ENCODE measurements at regions not wholly inside any gene's neighbourhood (a gene's known extent, or its start where the extent isn't known, plus 50 kb on each side); places are given as distances from the start of the nearest gene placed in this dataset.

DNA sequence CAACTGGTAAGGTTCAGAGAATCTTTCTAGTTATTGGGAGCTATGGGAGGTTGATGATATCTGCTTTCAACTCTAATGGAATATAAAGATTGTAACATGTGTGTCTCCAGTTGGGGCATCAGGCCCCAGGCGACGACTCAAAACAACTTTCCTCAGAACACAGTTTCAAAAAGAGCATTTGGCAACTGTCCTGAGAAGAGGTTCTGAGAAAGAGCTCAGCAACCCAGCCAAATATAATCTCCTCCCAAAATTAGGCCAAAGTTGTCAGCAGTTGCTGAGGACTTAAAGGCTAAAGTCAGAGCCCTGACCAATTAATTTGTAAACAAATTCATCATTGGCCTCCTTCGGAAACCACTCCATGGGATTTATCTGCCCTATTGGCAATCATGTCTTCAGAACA, 251.1 kb upstream of the NFE2L3 start:
- Histone ChIP-seq H3K36me3 (no peaks in the 10 kb centered on the region), H3K9me3 (ENCODE audit: severe bottlenecking) (no peaks in the 10 kb centered on the region), H3K27me3 (ENCODE audit: insufficient read depth, low read depth, severe bottlenecking) (no peaks in the 10 kb centered on the region), H3K4me3 (ENCODE audit: low read depth, low read length) (no peak overlapping the region), H3K27ac (no peak overlapping the region)
- TF ChIP-seq, protein P1, sequence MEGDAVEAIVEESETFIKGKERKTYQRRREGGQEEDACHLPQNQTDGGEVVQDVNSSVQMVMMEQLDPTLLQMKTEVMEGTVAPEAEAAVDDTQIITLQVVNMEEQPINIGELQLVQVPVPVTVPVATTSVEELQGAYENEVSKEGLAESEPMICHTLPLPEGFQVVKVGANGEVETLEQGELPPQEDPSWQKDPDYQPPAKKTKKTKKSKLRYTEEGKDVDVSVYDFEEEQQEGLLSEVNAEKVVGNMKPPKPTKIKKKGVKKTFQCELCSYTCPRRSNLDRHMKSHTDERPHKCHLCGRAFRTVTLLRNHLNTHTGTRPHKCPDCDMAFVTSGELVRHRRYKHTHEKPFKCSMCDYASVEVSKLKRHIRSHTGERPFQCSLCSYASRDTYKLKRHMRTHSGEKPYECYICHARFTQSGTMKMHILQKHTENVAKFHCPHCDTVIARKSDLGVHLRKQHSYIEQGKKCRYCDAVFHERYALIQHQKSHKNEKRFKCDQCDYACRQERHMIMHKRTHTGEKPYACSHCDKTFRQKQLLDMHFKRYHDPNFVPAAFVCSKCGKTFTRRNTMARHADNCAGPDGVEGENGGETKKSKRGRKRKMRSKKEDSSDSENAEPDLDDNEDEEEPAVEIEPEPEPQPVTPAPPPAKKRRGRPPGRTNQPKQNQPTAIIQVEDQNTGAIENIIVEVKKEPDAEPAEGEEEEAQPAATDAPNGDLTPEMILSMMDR (IDR thresholded peaks at IDR 0.05; ENCODE audit: low read depth, low read length) = no peak
- no peak for DNase-seq

DNA sequence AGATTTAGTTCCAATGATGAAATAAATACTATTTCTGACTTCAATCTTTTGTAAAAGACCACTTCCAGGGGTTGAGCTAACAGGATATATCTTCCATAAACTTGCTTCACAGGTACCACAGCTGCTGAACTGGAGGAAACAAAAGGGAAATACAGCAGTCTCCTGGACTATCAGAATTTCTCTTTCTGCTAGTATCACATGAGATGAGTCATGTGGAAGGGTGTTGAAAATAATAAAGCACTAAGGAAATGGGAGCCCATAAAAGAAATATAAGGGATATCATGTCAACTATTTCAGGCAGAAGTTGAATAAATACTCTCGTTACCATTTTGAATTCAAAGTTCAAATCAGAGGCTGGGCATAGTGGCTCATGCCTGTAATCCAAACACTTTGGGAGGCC, 250.3 kb upstream of the NFE2L3 start:
- Histone ChIP-seq H3K27ac (no peak overlapping the region), H3K27me3 (ENCODE audit: insufficient read depth, low read depth, severe bottlenecking) (no peaks in the 10 kb centered on the region), H3K36me3 (no peaks in the 10 kb centered on the region), H3K4me3 (ENCODE audit: low read depth, low read length) (no peak overlapping the region), H3K9me3 (ENCODE audit: severe bottlenecking) (no peaks in the 10 kb centered on the region)
- DNase-seq = no peak
- TF ChIP-seq, protein P1 (IDR thresholded peaks at IDR 0.05; ENCODE audit: low read depth, low read length) = no peak

DNA sequence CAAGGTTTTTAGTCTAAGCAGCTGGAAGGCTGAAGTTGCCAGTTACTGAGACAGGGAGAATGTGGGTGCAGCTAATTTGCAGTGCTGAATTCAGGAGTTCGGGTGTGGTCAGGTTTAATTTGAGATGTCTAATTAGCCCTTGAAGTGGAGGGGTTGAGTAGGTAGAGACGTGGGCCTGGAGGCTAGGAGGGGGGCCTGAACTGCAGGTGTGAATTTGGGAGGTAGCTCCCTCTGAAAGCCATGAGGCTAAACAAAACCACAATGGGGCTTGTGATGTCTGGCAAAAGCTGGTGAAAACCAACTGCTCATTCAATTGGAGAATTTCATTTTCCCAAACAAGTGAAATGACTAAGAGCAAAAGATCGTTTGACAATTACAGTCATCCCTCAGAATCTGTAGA, 246.0 kb upstream of the NFE2L3 start:
- Histone ChIP-seq H3K27me3 (ENCODE audit: insufficient read depth, low read depth, severe bottlenecking) (no peaks in the 10 kb centered on the region), H3K36me3 (no peaks in the 10 kb centered on the region), H3K9me3 (ENCODE audit: severe bottlenecking) (no peaks in the 10 kb centered on the region), H3K4me3 (ENCODE audit: low read depth, low read length) (no peak overlapping the region), H3K27ac (no peak overlapping the region)
- TF ChIP-seq, protein P1 (IDR thresholded peaks at IDR 0.05; ENCODE audit: low read depth, low read length) = no peak
- no peak for DNase-seq

DNA sequence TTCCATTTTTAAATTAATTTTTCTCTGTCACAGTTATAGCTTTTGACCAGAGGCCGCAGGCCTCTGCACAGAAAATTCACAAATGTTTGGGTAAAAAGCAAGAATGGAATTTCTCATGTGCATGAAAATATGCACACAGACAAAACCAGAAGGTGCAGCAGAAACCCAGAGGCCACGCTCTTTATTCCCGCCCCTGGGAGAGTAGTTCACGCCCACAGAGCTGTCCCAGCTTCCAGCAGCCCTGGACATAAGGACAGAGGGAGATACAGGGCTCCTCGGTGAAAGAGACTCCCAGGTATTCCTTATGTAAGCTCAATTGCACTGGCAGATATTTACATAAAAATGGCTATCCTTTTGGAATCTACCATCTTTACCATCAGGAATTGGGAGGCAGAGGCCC, 245.2 kb upstream of the NFE2L3 start:
- Histone ChIP-seq H3K4me3 (ENCODE audit: low read depth, low read length) (no peak overlapping the region), H3K27ac (no peak overlapping the region), H3K27me3 (ENCODE audit: insufficient read depth, low read depth, severe bottlenecking) (no peaks in the 10 kb centered on the region), H3K36me3 (no peaks in the 10 kb centered on the region), H3K9me3 (ENCODE audit: severe bottlenecking) (no peaks in the 10 kb centered on the region)
- no peak for DNase-seq
- TF ChIP-seq, protein P1 (IDR thresholded peaks at IDR 0.05; ENCODE audit: low read depth, low read length) = no peak

DNA sequence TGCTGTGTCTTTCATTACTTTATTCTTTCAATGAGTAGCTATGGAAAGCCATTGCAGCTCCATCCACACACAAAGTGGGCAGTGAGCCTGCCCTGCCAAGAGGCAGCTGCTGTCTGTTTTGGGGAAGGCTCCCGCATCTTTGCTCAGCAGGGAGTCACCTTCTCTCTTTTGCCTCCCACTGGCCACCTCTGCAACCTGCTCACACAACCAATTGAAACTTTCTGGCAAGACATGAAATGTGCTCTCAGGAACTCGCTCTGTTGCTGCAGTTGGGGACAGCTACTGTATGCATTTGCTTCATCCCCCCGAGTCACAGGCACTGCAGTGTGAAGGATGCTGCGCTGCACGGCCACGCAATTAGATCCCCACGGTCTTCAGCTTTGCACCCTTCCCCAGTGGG, 244.8 kb upstream of the NFE2L3 start:
- no peak overlapping the region for H3K4me3 ChIP-seq (ENCODE audit: low read depth, low read length)
- no peaks in the 10 kb centered on the region for H3K27me3 ChIP-seq (ENCODE audit: insufficient read depth, low read depth, severe bottlenecking)
- no peak for DNase-seq

DNA sequence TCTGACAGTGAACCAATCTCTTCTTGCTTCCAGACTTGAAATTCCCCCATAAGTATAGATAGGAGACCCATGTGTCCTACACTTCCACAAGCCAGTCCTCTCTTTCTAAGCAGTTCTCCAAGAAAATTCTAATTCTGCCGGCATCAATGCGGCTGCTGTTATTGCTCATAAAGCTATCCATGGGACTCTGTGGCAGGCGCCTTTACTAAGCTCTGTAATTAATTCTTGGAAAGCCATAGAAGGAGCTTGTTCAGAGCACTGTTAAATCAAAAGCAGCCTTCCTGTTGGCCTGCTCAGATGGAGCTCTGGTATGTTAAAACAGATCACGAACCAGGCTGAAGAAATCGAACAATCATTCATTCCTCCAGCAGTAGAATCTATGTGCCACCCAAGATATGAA, 244.3 kb upstream of the NFE2L3 start:
- TF ChIP-seq, protein P1 (IDR thresholded peaks at IDR 0.05; ENCODE audit: low read depth, low read length) = no peak
- DNase-seq = no peak
- no peak overlapping the region for H3K27ac ChIP-seq
- no peaks in the 10 kb centered on the region for H3K36me3 ChIP-seq
- no peaks in the 10 kb centered on the region for H3K9me3 ChIP-seq (ENCODE audit: severe bottlenecking)
- no peaks in the 10 kb centered on the region for H3K27me3 ChIP-seq (ENCODE audit: insufficient read depth, low read depth, severe bottlenecking)
- H3K4me3 ChIP-seq (ENCODE audit: low read depth, low read length) = no peak overlapping the region

More for the DNA sequence above, 244.8 kb upstream of the NFE2L3 start:
- H3K36me3 ChIP-seq = no peaks in the 10 kb centered on the region
- TF ChIP-seq, protein P1 (IDR thresholded peaks at IDR 0.05; ENCODE audit: low read depth, low read length) = no peak
- H3K9me3 ChIP-seq (ENCODE audit: severe bottlenecking) = no peaks in the 10 kb centered on the region
- no peak overlapping the region for H3K27ac ChIP-seq

All from WERI-Rb-1 (cell line).